Islet of Langerhans (tissue), 1 donor: ENCODE measurements at regions not wholly inside any gene's neighbourhood (a gene's known extent, or its start where the extent isn't known, plus 50 kb on each side); places are given as distances from the start of the nearest gene placed in this dataset.

Experiments used
- FAIRE-seq: peaks from one replicate; lab custom pipeline; 2011; peaks lifted over from hg19 to GRCh38; lab: Jason Lieb, UNC

GRCh38 chr11:121733858-121734257 is 281.1 kb upstream of the SORL1-AS1 start:
- FAIRE-seq, result no peak

- FAIRE-seq, result no peak
Measured at GRCh38 chr11:121727942-121728341, 275.2 kb upstream of the SORL1-AS1 start.

GRCh38 chr11:121723246-121723741 is 270.5 kb upstream of the SORL1-AS1 start:
- no peak for FAIRE-seq

- no peak for FAIRE-seq
Measured at GRCh38 chr11:121722431-121723245, 269.9 kb upstream of the SORL1-AS1 start.

GRCh38 chr11:121721961-121722360 is 269.2 kb upstream of the SORL1-AS1 start:
- no peak for FAIRE-seq

GRCh38 chr11:121721448-121721847 is 268.7 kb upstream of the SORL1-AS1 start:
- FAIRE-seq, result no peak

- FAIRE-seq, result no peak
Measured at GRCh38 chr11:121717296-121717695, 264.5 kb upstream of the SORL1-AS1 start.

GRCh38 chr11:121716060-121716459 is 263.3 kb upstream of the SORL1-AS1 start:
- FAIRE-seq, result no peak

GRCh38 chr11:121715405-121715804 is 262.6 kb upstream of the SORL1-AS1 start:
- no peak for FAIRE-seq

GRCh38 chr11:121714351-121714750 is 261.6 kb upstream of the SORL1-AS1 start:
- no peak for FAIRE-seq

- FAIRE-seq, result no peak
Measured at GRCh38 chr11:121711939-121712338, 259.2 kb upstream of the SORL1-AS1 start.

GRCh38 chr11:121711236-121711635 is 258.5 kb upstream of the SORL1-AS1 start:
- no peak for FAIRE-seq

GRCh38 chr11:121706884-121707420 is 254.2 kb upstream of the SORL1-AS1 start:
- no peak for FAIRE-seq

- FAIRE-seq, result no peak
Measured at GRCh38 chr11:121703201-121703600, 250.4 kb upstream of the SORL1-AS1 start.

GRCh38 chr11:121700968-121701367 is 248.2 kb upstream of the SORL1-AS1 start:
- FAIRE-seq, result no peak

GRCh38 chr11:121699801-121700200 is 247.0 kb upstream of the SORL1-AS1 start:
- no peak for FAIRE-seq

- FAIRE-seq, result no peak
Measured at GRCh38 chr11:121696931-121697670, 244.3 kb upstream of the SORL1-AS1 start.

GRCh38 chr11:121696177-121696871 is 243.6 kb upstream of the SORL1-AS1 start:
- no peak for FAIRE-seq

GRCh38 chr11:121692236-121692635 is 239.5 kb upstream of the SORL1-AS1 start:
- FAIRE-seq, result no peak

GRCh38 chr11:121688860-121689614 is 236.3 kb upstream of the SORL1-AS1 start:
- FAIRE-seq, result no peak

GRCh38 chr11:121688055-121688491 is 235.3 kb upstream of the SORL1-AS1 start:
- FAIRE-seq, result no peak

- FAIRE-seq, result no peak
Measured at GRCh38 chr11:121683791-121684190, 231.0 kb upstream of the SORL1-AS1 start.
